Smooth muscle cell (in vitro differentiated cells): ENCODE measurements at regions not wholly inside any gene's neighbourhood (a gene's known extent, or its start where the extent isn't known, plus 50 kb on each side); places are given as distances from the start of the nearest gene placed in this dataset.

Source experiments
- DNase-seq: peaks from one replicate; lab custom pipeline; 2025; ENCODE audit not compliant: unreplicated experiment; lab: John Stamatoyannopoulos, UW
- H2AFZ ChIP-seq: fragments of 200-600 bp; sonication (generic); 2 replicates; pipeline ENCODE4 v1.6.0; 2016; ENCODE audit warnings: antibody characterized with exemption, low read depth, mild to moderate bottlenecking
- H3F3A ChIP-seq: fragments of 200-600 bp; sonication (generic); 2 replicates; pipeline ENCODE4 v1.6.0; 2017; ENCODE audit warnings: antibody characterized with exemption, low read depth
- H3K27ac ChIP-seq: fragments of 200-600 bp; sonication (generic); 2 replicates; pipeline ENCODE4 v1.5.1; 2016; ENCODE audit warnings: low read depth, mild to moderate bottlenecking
- H3K27me3 ChIP-seq: fragments of 200-600 bp; sonication (generic); 2 replicates; pipeline ENCODE4 v1.6.1; 2016; ENCODE audit warnings: low read depth, mild to moderate bottlenecking
- H3K36me3 ChIP-seq: fragments of 200-600 bp; sonication (generic); 2 replicates; pipeline ENCODE4 v1.5.1; 2016; ENCODE audit warnings: low read depth
- H3K4me1 ChIP-seq: fragments of 200-600 bp; sonication (generic); 2 replicates; pipeline ENCODE4 v1.5.1; 2016; ENCODE audit warnings: low read depth
- H3K4me2 ChIP-seq: fragments of 200-600 bp; sonication (generic); 2 replicates; pipeline ENCODE4 v1.6.0; 2016; ENCODE audit warnings: mild to moderate bottlenecking
- H3K4me3 ChIP-seq: fragments of 200-600 bp; sonication (generic); 2 replicates; pipeline ENCODE4 v1.5.1; 2016; ENCODE audit warnings: mild to moderate bottlenecking
- H3K79me2 ChIP-seq: fragments of 200-600 bp; sonication (generic); 2 replicates; pipeline ENCODE4 v1.6.0; 2016; ENCODE audit warnings: low read depth, mild to moderate bottlenecking
- H3K9ac ChIP-seq: fragments of 200-600 bp; sonication (generic); 2 replicates; pipeline ENCODE4 v1.6.0; 2016; ENCODE audit warnings: low read depth
- H3K9me3 ChIP-seq: fragments of 200-600 bp; sonication (generic); replicated peaks from 2 replicates; pipeline ENCODE4 v1.5.1; 2016; ENCODE audit warnings: low read depth
- H4K20me1 ChIP-seq: fragments of 200-600 bp; sonication (generic); 2 replicates; pipeline ENCODE4 v1.6.0; 2016; ENCODE audit warnings: low read depth
- CTCF ChIP-seq: fragments of 200-600 bp; sonication (generic); IDR thresholded peaks from 2 replicates; pipeline ENCODE4 v1.5.1; 2017; ENCODE audit warnings: borderline replicate concordance, mild to moderate bottlenecking, antibody characterized with exemption; ENCODE audit not compliant: insufficient read depth, poor library complexity, severe bottlenecking
- WGBS: methylation state at CpG from one replicate; pipeline ENCODE4 v1.1.7; 2016; ENCODE audit warnings: low lambda C conversion rate; 5-methylcytosine and 5-hydroxymethylcytosine counted together

- WGBS, result 93% methylated on average over 6 of the region's 6 CpGs
- H3K9ac ChIP-seq, result no peak overlapping the region
These were observed 131.0 kb upstream of the ITGB1 start for GRCh38 chr10:33088990-33089389.

GRCh38 chr10:33087922-33088321, 129.9 kb upstream of the ITGB1 start:
- WGBS, result 96% methylated on average over 1 of the region's 1 CpG
- Histone ChIP-seq H2AFZ (no peak overlapping the region), H4K20me1 (no peaks in the 10 kb centered on the region), H3K79me2 (no peaks in the 10 kb centered on the region), H3K36me3 (no peaks in the 10 kb centered on the region), H3K4me3 (no peak overlapping the region), H3K9me3 (no peaks in the 10 kb centered on the region), H3K9ac (no peak overlapping the region), H3F3A (no peaks in the 10 kb centered on the region), H3K27ac (no peak overlapping the region), H3K4me2 (no peak overlapping the region), H3K4me1 (no peaks in the 10 kb centered on the region), H3K27me3 (no peaks in the 10 kb centered on the region)
- DNase-seq, result no peak
- TF ChIP-seq CTCF, result no peak

More at GRCh38 chr10:33088990-33089389, 131.0 kb upstream of the ITGB1 start:
- H3K36me3 ChIP-seq, result no peaks in the 10 kb centered on the region
- no peak overlapping the region for H3K27ac ChIP-seq
- no peaks in the 10 kb centered on the region for H3K4me1 ChIP-seq
- TF ChIP-seq CTCF, result no peak
- H3F3A ChIP-seq, result no peaks in the 10 kb centered on the region
- H3K4me3 ChIP-seq, result no peak overlapping the region
- no peak overlapping the region for H2AFZ ChIP-seq
- H3K79me2 ChIP-seq, result no peaks in the 10 kb centered on the region
- DNase-seq, result no peak
- H3K4me2 ChIP-seq, result no peak overlapping the region
- H4K20me1 ChIP-seq, result no peaks in the 10 kb centered on the region
- no peaks in the 10 kb centered on the region for H3K27me3 ChIP-seq
- H3K9me3 ChIP-seq, result no peaks in the 10 kb centered on the region

- Histone ChIP-seq H2AFZ (no peak overlapping the region), H3K4me3 (no peak overlapping the region), H3K27ac (no peak overlapping the region), H3K36me3 (no peaks in the 10 kb centered on the region), H3K79me2 (no peaks in the 10 kb centered on the region), H3K4me1 (no peaks in the 10 kb centered on the region), H4K20me1 (no peaks in the 10 kb centered on the region), H3K27me3 (no peaks in the 10 kb centered on the region), H3F3A (no peaks in the 10 kb centered on the region), H3K9ac (no peak overlapping the region), H3K4me2 (no peak overlapping the region), H3K9me3 (no peaks in the 10 kb centered on the region)
- no peak for DNase-seq
- WGBS, result 70% methylated on average over 3 of the region's 3 CpGs
- no peak for TF ChIP-seq CTCF
These were observed 129.1 kb upstream of the ITGB1 start for GRCh38 chr10:33087152-33087551.

- no peak for TF ChIP-seq CTCF
These were observed 128.1 kb upstream of the ITGB1 start for GRCh38 chr10:33086100-33086499.

More at GRCh38 chr10:33086100-33086499, 128.1 kb upstream of the ITGB1 start:
- H4K20me1 ChIP-seq, result no peaks in the 10 kb centered on the region
- H3F3A ChIP-seq, result no peaks in the 10 kb centered on the region
- H3K9me3 ChIP-seq, result no peaks in the 10 kb centered on the region
- H2AFZ ChIP-seq, result no peak overlapping the region
- no peaks in the 10 kb centered on the region for H3K4me1 ChIP-seq
- H3K27ac ChIP-seq, result no peak overlapping the region
- H3K79me2 ChIP-seq, result no peaks in the 10 kb centered on the region
- 95% methylated on average over 5 of the region's 5 CpGs for WGBS
- no peak overlapping the region for H3K4me2 ChIP-seq
- H3K9ac ChIP-seq, result no peak overlapping the region
- no peak for DNase-seq
- H3K27me3 ChIP-seq, result no peaks in the 10 kb centered on the region
- no peak overlapping the region for H3K4me3 ChIP-seq
- H3K36me3 ChIP-seq, result no peaks in the 10 kb centered on the region
